ENCODE measurements at regions not wholly inside any gene's neighbourhood (a gene's known extent, or its start where the extent isn't known, plus 50 kb on each side); places are given as distances from the start of the nearest gene placed in this dataset.

DNA sequence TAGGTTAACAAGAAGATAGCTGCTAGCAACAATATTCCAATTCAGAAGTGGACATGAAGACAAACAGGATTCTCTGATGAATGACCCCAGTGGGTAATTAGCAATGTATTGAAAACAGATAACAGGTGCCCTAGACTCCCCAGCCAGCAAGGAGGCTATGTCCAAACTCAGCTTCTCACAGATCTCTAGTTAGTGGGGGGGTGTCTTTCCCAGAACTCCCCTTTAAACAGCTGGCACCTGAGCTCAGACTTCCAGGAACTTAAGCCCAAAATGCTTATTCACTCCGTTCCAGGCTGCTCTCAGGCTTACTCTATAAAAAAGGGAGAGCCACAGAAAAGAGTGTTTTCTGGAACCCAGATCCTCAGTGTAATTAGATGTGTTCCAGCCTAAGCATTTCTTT, 423.0 kb upstream of the THBS1 start:
- no peak overlapping the region for H3K4me3 ChIP-seq (ENCODE audit: low read length in 2 of 2)
- H3K14ac ChIP-seq (ENCODE audit: low read length), result no peak overlapping the region
- no peak overlapping the region for H2AFZ ChIP-seq (ENCODE audit: low read length)
- H3K79me1 ChIP-seq (ENCODE audit: low read depth, low read length), result no peaks in the 10 kb centered on the region
- no CpG with 5 or more reads among the region's 1 CpG for WGBS, 2 donors (ENCODE audit: extremely low coverage in 2 of 2, insufficient read length in 2 of 2, insufficient replicate concordance in 1 of 2)
- no peak overlapping the region for H2BK5ac ChIP-seq (ENCODE audit: low read length)
- no peak overlapping the region for H3K4ac ChIP-seq (ENCODE audit: low read length)
- no peak overlapping the region for H3K18ac ChIP-seq (ENCODE audit: low read length)
- H3K9me3 ChIP-seq (replicated peaks in 1 of 2; ENCODE audit: control insufficient read depth in 2 of 2, insufficient read depth in 1 of 2, low read depth in 1 of 2, low read length in 2 of 2), result no peaks in the 10 kb centered on the region
- H4K91ac ChIP-seq (ENCODE audit: low read depth, low read length, poor library complexity), result no peak overlapping the region
- no peak overlapping the region for H4K8ac ChIP-seq (ENCODE audit: low read depth, low read length)
- no peak overlapping the region for H3K23ac ChIP-seq (ENCODE audit: low read depth, low read length, poor library complexity)
- no peak overlapping the region for H3K4me2 ChIP-seq (ENCODE audit: insufficient read depth, low read length, poor library complexity, severe bottlenecking)
- no peaks in the 10 kb centered on the region for H3K36me3 ChIP-seq (replicated peaks in 1 of 2; ENCODE audit: control insufficient read depth in 2 of 2, insufficient read depth in 2 of 2, low read length in 2 of 2)
- no peak overlapping the region for H3K9ac ChIP-seq (ENCODE audit: low read depth, low read length, poor library complexity)
- no peak overlapping the region for H2BK15ac ChIP-seq (ENCODE audit: low read length)
- no peak overlapping the region for H2BK120ac ChIP-seq (ENCODE audit: low read depth, low read length)
- H2BK12ac ChIP-seq (ENCODE audit: low read length), result no peak overlapping the region
- peak overlapping the region; percentile 43 for H3K27ac ChIP-seq (replicated peaks; ENCODE audit: low read length)
- H3K27me3 ChIP-seq (ENCODE audit: control insufficient read depth in 3 of 3, insufficient read depth in 3 of 3, low read depth in 1 of 3, low read length in 3 of 3), result no peaks in the 10 kb centered on the region
- no peak overlapping the region for H2AK5ac ChIP-seq (ENCODE audit: low read depth, low read length)
- peaks cover 4 to 6% of the 10 kb centered on the region in 2 donors for H3K4me1 ChIP-seq (ENCODE audit: control insufficient read depth in 2 of 2, insufficient read depth in 1 of 2, low read depth in 1 of 2, low read length in 2 of 2)
- no peak for DNase-seq (ENCODE audit: low spot score)

DNA sequence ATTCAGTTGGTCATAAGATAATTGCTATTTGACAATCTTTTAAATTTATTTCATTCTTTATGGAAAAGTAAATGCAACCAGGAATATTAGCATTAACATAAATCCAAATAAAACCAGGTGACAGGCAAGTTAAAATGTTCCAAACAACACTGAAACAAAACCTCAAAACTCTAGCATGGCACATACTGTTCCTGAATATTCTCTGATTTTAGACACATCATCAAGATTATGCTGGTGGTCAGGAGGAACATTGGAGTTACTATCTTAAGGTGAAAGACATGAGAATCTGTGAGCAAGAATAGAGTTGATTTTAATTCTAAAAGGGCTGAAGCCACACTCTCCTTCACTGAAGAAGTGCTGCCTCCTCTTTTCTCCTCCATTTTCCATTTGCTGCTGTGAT, 421.0 kb upstream of the THBS1 start:
- no peak overlapping the region for H3K14ac ChIP-seq (ENCODE audit: low read length)
- H3K4me2 ChIP-seq (ENCODE audit: insufficient read depth, low read length, poor library complexity, severe bottlenecking), result no peak overlapping the region
- no peak overlapping the region for H2BK12ac ChIP-seq (ENCODE audit: low read length)
- no peak for DNase-seq (ENCODE audit: low spot score)
- no peak overlapping the region for H3K23ac ChIP-seq (ENCODE audit: low read depth, low read length, poor library complexity)
- no peaks in the 10 kb centered on the region for H3K9me3 ChIP-seq (replicated peaks in 1 of 2; ENCODE audit: control insufficient read depth in 2 of 2, insufficient read depth in 1 of 2, low read depth in 1 of 2, low read length in 2 of 2)
- H2BK5ac ChIP-seq (ENCODE audit: low read length), result no peak overlapping the region
- H4K8ac ChIP-seq (ENCODE audit: low read depth, low read length), result no peak overlapping the region
- H2BK15ac ChIP-seq (ENCODE audit: low read length), result no peak overlapping the region
- H3K4ac ChIP-seq (ENCODE audit: low read length), result no peak overlapping the region
- no peak overlapping the region for H3K4me3 ChIP-seq (ENCODE audit: low read length in 2 of 2)
- H3K18ac ChIP-seq (ENCODE audit: low read length), result no peak overlapping the region
- no peak overlapping the region for H2BK120ac ChIP-seq (ENCODE audit: low read depth, low read length)
- no peaks in the 10 kb centered on the region for H3K36me3 ChIP-seq (replicated peaks in 1 of 2; ENCODE audit: control insufficient read depth in 2 of 2, insufficient read depth in 2 of 2, low read length in 2 of 2)
- H2AK5ac ChIP-seq (ENCODE audit: low read depth, low read length), result no peak overlapping the region
- no peak overlapping the region for H4K91ac ChIP-seq (ENCODE audit: low read depth, low read length, poor library complexity)
- no peak overlapping the region for H3K9ac ChIP-seq (ENCODE audit: low read depth, low read length, poor library complexity)
- no peak overlapping the region for H2AFZ ChIP-seq (ENCODE audit: low read length)
- H3K79me1 ChIP-seq (ENCODE audit: low read depth, low read length), result no peaks in the 10 kb centered on the region
- no peak overlapping the region for H3K27ac ChIP-seq (replicated peaks; ENCODE audit: low read length)
- H3K4me1 ChIP-seq (ENCODE audit: control insufficient read depth in 2 of 2, insufficient read depth in 1 of 2, low read depth in 1 of 2, low read length in 2 of 2), result peaks cover 0 to 4% of the 10 kb centered on the region in 2 donors
- H3K27me3 ChIP-seq (ENCODE audit: control insufficient read depth in 3 of 3, insufficient read depth in 3 of 3, low read depth in 1 of 3, low read length in 3 of 3), result no peaks in the 10 kb centered on the region

DNA sequence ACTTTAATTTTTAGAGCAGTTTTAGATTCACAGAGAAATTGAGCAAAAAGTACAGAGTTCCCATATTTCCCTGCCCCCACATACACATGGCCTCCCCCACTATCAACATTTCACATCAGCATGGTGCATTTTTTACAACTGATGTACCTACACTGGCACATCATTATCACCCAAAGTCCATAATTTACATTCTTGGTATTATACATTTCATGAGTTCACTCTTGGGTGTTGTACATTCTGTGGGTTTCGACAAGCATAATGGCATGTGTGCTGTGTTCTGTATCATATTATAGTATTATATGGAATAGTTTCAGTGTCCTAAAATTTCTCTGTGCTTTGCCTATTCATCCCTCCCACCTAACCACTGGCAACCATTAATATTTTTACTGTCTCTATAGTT, 419.8 kb upstream of the THBS1 start:
- WGBS, 2 donors (ENCODE audit: extremely low coverage in 2 of 2, insufficient read length in 2 of 2, insufficient replicate concordance in 1 of 2), result no CpG with 5 or more reads among the region's 1 CpG

DNA sequence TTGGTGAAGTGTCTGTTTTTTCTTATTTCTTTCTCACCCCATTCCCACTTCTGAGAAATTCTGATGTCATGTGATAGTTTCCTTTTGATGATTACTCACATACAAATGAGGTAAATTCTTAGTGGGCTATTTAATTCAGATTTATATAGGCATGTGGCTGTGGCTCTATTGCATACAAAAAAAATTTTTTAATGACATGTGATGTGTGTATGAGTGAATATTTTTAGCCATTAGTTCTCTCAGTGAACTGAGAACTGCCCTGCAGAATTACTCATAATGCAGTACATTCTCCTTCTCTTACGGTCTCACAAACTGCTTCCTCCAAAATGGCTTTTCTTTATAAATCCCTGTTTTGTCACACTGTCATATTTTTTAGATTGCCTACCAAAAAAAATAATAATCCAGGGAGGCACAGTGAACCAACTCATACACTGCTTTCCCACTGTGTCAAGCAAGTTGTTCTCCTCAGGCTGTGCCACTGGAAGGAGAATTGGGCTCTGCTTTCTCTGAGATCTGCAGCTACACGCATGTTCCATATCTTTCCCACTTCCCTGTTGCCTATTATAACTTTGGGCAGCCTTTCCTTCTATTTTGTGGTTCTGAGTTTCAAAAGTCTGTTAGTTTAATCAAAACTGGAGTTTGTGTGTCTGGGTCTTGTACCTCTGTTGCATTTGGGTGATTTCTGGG, 415.7 kb upstream of the THBS1 start:
- no peaks in the 10 kb centered on the region for H3K79me1 ChIP-seq (ENCODE audit: low read depth, low read length)
- no peak overlapping the region for H3K14ac ChIP-seq (ENCODE audit: low read length)
- H2AK5ac ChIP-seq (ENCODE audit: low read depth, low read length), result no peak overlapping the region
- H3K27ac ChIP-seq (replicated peaks; ENCODE audit: low read length), result no peak overlapping the region
- no peaks in the 10 kb centered on the region for H3K36me3 ChIP-seq (replicated peaks in 1 of 2; ENCODE audit: control insufficient read depth in 2 of 2, insufficient read depth in 2 of 2, low read length in 2 of 2)
- H3K4me2 ChIP-seq (ENCODE audit: insufficient read depth, low read length, poor library complexity, severe bottlenecking), result no peak overlapping the region
- no peak overlapping the region for H4K8ac ChIP-seq (ENCODE audit: low read depth, low read length)
- H3K9me3 ChIP-seq (replicated peaks in 1 of 2; ENCODE audit: control insufficient read depth in 2 of 2, insufficient read depth in 1 of 2, low read depth in 1 of 2, low read length in 2 of 2), result no peaks in the 10 kb centered on the region
- H3K4me1 ChIP-seq (ENCODE audit: control insufficient read depth in 2 of 2, insufficient read depth in 1 of 2, low read depth in 1 of 2, low read length in 2 of 2), result peaks cover 0 to 5% of the 10 kb centered on the region in 2 donors
- H3K4ac ChIP-seq (ENCODE audit: low read length), result no peak overlapping the region
- no peaks in the 10 kb centered on the region for H3K27me3 ChIP-seq (ENCODE audit: control insufficient read depth in 3 of 3, insufficient read depth in 3 of 3, low read depth in 1 of 3, low read length in 3 of 3)
- H4K91ac ChIP-seq (ENCODE audit: low read depth, low read length, poor library complexity), result no peak overlapping the region
- no peak overlapping the region for H2BK12ac ChIP-seq (ENCODE audit: low read length)
- H2AFZ ChIP-seq (ENCODE audit: low read length), result no peak overlapping the region
- no peak overlapping the region for H3K4me3 ChIP-seq (ENCODE audit: low read length in 2 of 2)
- H2BK15ac ChIP-seq (ENCODE audit: low read length), result no peak overlapping the region
- no peak overlapping the region for H2BK120ac ChIP-seq (ENCODE audit: low read depth, low read length)
- WGBS, 2 donors (ENCODE audit: extremely low coverage in 2 of 2, insufficient read length in 2 of 2, insufficient replicate concordance in 1 of 2), result no CpG with 5 or more reads among the region's 2 CpGs
- H3K18ac ChIP-seq (ENCODE audit: low read length), result no peak overlapping the region
- no peak overlapping the region for H3K9ac ChIP-seq (ENCODE audit: low read depth, low read length, poor library complexity)
- no peak for DNase-seq (ENCODE audit: low spot score)
- H3K23ac ChIP-seq (ENCODE audit: low read depth, low read length, poor library complexity), result no peak overlapping the region
- no peak overlapping the region for H2BK5ac ChIP-seq (ENCODE audit: low read length)

More for the DNA sequence above, 419.8 kb upstream of the THBS1 start:
- no peaks in the 10 kb centered on the region for H3K79me1 ChIP-seq (ENCODE audit: low read depth, low read length)
- H2AK5ac ChIP-seq (ENCODE audit: low read depth, low read length), result no peak overlapping the region
- no peaks in the 10 kb centered on the region for H3K27me3 ChIP-seq (ENCODE audit: control insufficient read depth in 3 of 3, insufficient read depth in 3 of 3, low read depth in 1 of 3, low read length in 3 of 3)
- no peak overlapping the region for H3K18ac ChIP-seq (ENCODE audit: low read length)
- H4K91ac ChIP-seq (ENCODE audit: low read depth, low read length, poor library complexity), result no peak overlapping the region
- H3K4me1 ChIP-seq (ENCODE audit: control insufficient read depth in 2 of 2, insufficient read depth in 1 of 2, low read depth in 1 of 2, low read length in 2 of 2), result peaks cover 0 to 4% of the 10 kb centered on the region in 2 donors
- H2BK12ac ChIP-seq (ENCODE audit: low read length), result no peak overlapping the region
- no peak overlapping the region for H3K27ac ChIP-seq (replicated peaks; ENCODE audit: low read length)
- no peaks in the 10 kb centered on the region for H3K9me3 ChIP-seq (replicated peaks in 1 of 2; ENCODE audit: control insufficient read depth in 2 of 2, insufficient read depth in 1 of 2, low read depth in 1 of 2, low read length in 2 of 2)
- H3K9ac ChIP-seq (ENCODE audit: low read depth, low read length, poor library complexity), result no peak overlapping the region
- H3K23ac ChIP-seq (ENCODE audit: low read depth, low read length, poor library complexity), result no peak overlapping the region
- no peak overlapping the region for H4K8ac ChIP-seq (ENCODE audit: low read depth, low read length)
- no peak overlapping the region for H3K4me2 ChIP-seq (ENCODE audit: insufficient read depth, low read length, poor library complexity, severe bottlenecking)
- no peak overlapping the region for H2BK15ac ChIP-seq (ENCODE audit: low read length)
- H3K4ac ChIP-seq (ENCODE audit: low read length), result no peak overlapping the region
- no peak for DNase-seq (ENCODE audit: low spot score)
- H2AFZ ChIP-seq (ENCODE audit: low read length), result no peak overlapping the region
- H3K14ac ChIP-seq (ENCODE audit: low read length), result no peak overlapping the region
- no peak overlapping the region for H2BK5ac ChIP-seq (ENCODE audit: low read length)
- no peaks in the 10 kb centered on the region for H3K36me3 ChIP-seq (replicated peaks in 1 of 2; ENCODE audit: control insufficient read depth in 2 of 2, insufficient read depth in 2 of 2, low read length in 2 of 2)
- H3K4me3 ChIP-seq (ENCODE audit: low read length in 2 of 2), result no peak overlapping the region
- H2BK120ac ChIP-seq (ENCODE audit: low read depth, low read length), result no peak overlapping the region

Data from neuronal stem cell (in vitro differentiated cells).